GM12892 (cell line): ENCODE measurements at regions not wholly inside any gene's neighbourhood (a gene's known extent, or its start where the extent isn't known, plus 50 kb on each side); places are given as distances from the start of the nearest gene placed in this dataset.

Experiments
- POLR2A ChIP-seq: IDR thresholded peaks from 2 replicates; pipeline ENCODE4 v1.6.1; 2011; ENCODE audit warnings: low read depth, low read length, control low read depth
- POLR2AphosphoS5 ChIP-seq: IDR thresholded peaks from 2 replicates; pipeline ENCODE4 v1.6.1; 2011; ENCODE audit warnings: low read depth, low read length, control low read depth

DNA sequence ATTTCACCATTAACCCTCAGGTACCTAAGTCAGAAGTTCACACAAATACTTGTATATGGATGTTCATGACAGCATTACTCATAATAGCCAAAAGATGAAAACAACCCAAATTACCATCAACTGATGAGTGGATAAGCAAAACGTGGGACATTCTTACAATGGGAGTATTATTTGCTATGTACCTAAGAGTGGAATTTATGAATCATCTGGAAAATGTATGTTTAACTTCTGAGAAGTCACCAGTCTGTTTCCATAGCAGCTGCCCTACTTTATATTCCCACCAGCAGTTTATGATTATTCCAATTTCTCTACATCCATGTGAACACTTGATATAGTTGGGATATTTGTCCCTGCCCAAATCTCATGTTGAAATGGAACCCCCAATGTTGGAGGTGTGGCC lies 1478.9 kb downstream of the PCDH19 start:
- TF ChIP-seq POLR2A = no peak
- TF ChIP-seq POLR2AphosphoS5 = no peak
